22Rv1 (cell line): ENCODE measurements at regions not wholly inside any gene's neighbourhood (a gene's known extent, or its start where the extent isn't known, plus 50 kb on each side); places are given as distances from the start of the nearest gene placed in this dataset.

Source experiments
- ZFX ChIP-seq: fragments of 450-650 bp; IDR thresholded peaks from 2 replicates; pipeline ENCODE4 v1.6.1; 2017; ENCODE audit warnings: antibody characterized with exemption, borderline replicate concordance
- TF ChIP-seq, protein P1 (sequence below): fragments of 450-650 bp; IDR thresholded peaks from 2 replicates; pipeline ENCODE4 v1.5.1; 2017; ENCODE audit warnings: mild to moderate bottlenecking

DNA sequence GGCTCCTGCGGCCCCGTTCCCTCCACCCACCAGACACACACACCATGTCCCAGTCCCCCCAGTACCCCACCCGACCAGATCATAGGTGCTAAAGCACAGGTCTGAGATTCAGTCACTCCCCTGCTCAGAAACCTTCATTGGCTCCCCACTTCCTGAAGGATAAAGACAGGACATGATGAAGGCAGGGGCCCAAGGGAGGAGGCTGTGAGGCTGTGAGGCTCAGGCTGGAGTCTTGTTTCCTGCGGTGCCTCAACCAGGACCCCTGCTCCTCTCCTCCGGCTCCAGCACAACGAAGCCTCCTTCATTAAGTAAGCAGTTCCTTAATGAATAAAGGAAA is 81.1 kb downstream of the NCR2 start:
- TF ChIP-seq, protein P1, sequence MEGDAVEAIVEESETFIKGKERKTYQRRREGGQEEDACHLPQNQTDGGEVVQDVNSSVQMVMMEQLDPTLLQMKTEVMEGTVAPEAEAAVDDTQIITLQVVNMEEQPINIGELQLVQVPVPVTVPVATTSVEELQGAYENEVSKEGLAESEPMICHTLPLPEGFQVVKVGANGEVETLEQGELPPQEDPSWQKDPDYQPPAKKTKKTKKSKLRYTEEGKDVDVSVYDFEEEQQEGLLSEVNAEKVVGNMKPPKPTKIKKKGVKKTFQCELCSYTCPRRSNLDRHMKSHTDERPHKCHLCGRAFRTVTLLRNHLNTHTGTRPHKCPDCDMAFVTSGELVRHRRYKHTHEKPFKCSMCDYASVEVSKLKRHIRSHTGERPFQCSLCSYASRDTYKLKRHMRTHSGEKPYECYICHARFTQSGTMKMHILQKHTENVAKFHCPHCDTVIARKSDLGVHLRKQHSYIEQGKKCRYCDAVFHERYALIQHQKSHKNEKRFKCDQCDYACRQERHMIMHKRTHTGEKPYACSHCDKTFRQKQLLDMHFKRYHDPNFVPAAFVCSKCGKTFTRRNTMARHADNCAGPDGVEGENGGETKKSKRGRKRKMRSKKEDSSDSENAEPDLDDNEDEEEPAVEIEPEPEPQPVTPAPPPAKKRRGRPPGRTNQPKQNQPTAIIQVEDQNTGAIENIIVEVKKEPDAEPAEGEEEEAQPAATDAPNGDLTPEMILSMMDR = no peak
- no peak for TF ChIP-seq ZFX
